Right lung (tissue), 2 donors: ENCODE measurements at regions not wholly inside any gene's neighbourhood (a gene's known extent, or its start where the extent isn't known, plus 50 kb on each side); places are given as distances from the start of the nearest gene placed in this dataset.
"Not testable (repeated sequence)": the region's sequence is repeated elsewhere in the genome, so short reads cannot be mapped to it uniquely, and the experiment has no call there.

ENCODE experiments used
- DNase-seq, 2 donors: peaks; one replicate each; pipeline ENCODE4 v3.0.0-alpha.2; 2013

- not testable (repeated sequence) for DNase-seq
Observed at GRCh38 chr4:4032364-4032763, 194.4 kb downstream of the OTOP1 start.

GRCh38 chr4:4032801-4033605, 193.7 kb downstream of the OTOP1 start:
- DNase-seq, result peak; percentile 5 to 20

GRCh38 chr4:4037399-4038138, 189.2 kb downstream of the OTOP1 start:
- not testable (repeated sequence) for DNase-seq

GRCh38 chr4:4045823-4046222, 180.9 kb downstream of the OTOP1 start:
- DNase-seq, result not testable (repeated sequence)

- DNase-seq, result not testable (repeated sequence)
Observed at GRCh38 chr4:4046686-4047085, 180.0 kb downstream of the OTOP1 start.

- not testable (repeated sequence) for DNase-seq
Observed at GRCh38 chr4:4047202-4047601, 179.5 kb downstream of the OTOP1 start.

GRCh38 chr4:4048227-4048626, 178.5 kb downstream of the OTOP1 start:
- not testable (repeated sequence) for DNase-seq

GRCh38 chr4:4050781-4051180, 175.9 kb downstream of the OTOP1 start:
- not testable (repeated sequence) for DNase-seq

GRCh38 chr4:4052933-4053332, 173.8 kb downstream of the OTOP1 start:
- DNase-seq, result not testable (repeated sequence)

- not testable (repeated sequence) for DNase-seq
Observed at GRCh38 chr4:4057226-4057625, 169.5 kb downstream of the OTOP1 start.

- DNase-seq, result not testable (repeated sequence)
Observed at GRCh38 chr4:4084171-4084570, 142.6 kb downstream of the OTOP1 start.

GRCh38 chr4:4089716-4090419, 136.9 kb downstream of the OTOP1 start:
- not testable (repeated sequence) for DNase-seq

GRCh38 chr4:4090720-4091119, 136.0 kb downstream of the OTOP1 start:
- not testable (repeated sequence) for DNase-seq

- not testable (repeated sequence) for DNase-seq
Observed at GRCh38 chr4:4092159-4092558, 134.6 kb downstream of the OTOP1 start.

- not testable (repeated sequence) for DNase-seq
Observed at GRCh38 chr4:4099610-4100009, 127.1 kb downstream of the OTOP1 start.

- DNase-seq, result not testable (repeated sequence)
Observed at GRCh38 chr4:4106923-4107322, 119.8 kb downstream of the OTOP1 start.

- DNase-seq, result peak; percentile 37 to 45
Observed at GRCh38 chr4:4107411-4108107, 119.2 kb downstream of the OTOP1 start.

- DNase-seq, result not testable (repeated sequence)
Observed at GRCh38 chr4:4115381-4115780, 111.3 kb downstream of the OTOP1 start.

- DNase-seq, result not testable (repeated sequence)
Observed at GRCh38 chr4:4116901-4117300, 109.8 kb downstream of the OTOP1 start.

GRCh38 chr4:4134368-4134767, 92.4 kb downstream of the OTOP1 start:
- DNase-seq, result not testable (repeated sequence)

- DNase-seq, result not testable (repeated sequence)
Observed at GRCh38 chr4:4136621-4137020, 90.1 kb downstream of the OTOP1 start.
